HG02970 (cell line): ENCODE measurements at regions not wholly inside any gene's neighbourhood (a gene's known extent, or its start where the extent isn't known, plus 50 kb on each side); places are given as distances from the start of the nearest gene placed in this dataset.

Experiments
- ATAC-seq: cut with Tn5 transposase; IDR thresholded peaks from one replicate; pipeline ENCODE4 v1.9.1; 2021; ENCODE audit warnings: mild to moderate bottlenecking, moderate library complexity, moderate number of reproducible peaks; ENCODE audit not compliant: unreplicated experiment, low FRiP score

DNA sequence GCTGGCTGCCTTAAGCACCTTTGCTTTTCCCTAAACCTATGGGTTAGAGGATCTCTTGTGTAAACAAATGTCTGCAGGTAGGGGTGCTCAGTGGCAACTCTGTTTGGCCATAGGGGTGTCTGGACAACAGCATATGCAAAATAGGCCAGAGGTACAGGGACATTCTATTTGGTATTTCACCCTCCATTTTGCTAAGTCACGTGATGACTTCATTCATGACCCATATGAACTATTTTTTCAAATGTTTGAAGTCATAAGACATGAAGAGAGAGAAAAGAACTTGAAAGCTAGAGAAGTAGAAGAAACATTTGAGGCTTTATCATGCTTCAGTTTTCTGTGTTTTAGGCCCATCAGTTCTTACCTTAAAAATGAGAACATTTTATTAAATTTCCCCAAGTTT, 370.2 kb downstream of the GADD45G start:
- ATAC-seq = no peak

DNA sequence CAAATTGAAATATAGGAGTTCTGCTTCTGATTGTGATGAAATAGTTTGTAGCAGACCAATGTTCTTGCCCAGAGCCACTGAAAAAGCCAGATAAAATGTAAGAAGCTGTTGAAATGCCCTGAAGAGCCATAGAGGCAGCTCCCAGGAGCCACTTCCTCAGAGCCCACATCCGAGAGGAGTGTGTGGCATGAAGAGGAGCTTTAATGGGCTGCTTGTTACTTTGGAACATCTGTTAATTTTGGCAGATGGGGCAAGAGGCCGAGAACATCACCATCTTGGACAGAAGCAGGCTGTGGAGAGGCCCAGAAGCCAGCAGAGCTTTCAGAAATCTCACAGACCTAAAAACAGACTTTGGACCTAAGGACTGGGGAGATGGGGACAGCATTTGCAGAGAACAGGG, 370.8 kb downstream of the GADD45G start:
- no peak for ATAC-seq

DNA sequence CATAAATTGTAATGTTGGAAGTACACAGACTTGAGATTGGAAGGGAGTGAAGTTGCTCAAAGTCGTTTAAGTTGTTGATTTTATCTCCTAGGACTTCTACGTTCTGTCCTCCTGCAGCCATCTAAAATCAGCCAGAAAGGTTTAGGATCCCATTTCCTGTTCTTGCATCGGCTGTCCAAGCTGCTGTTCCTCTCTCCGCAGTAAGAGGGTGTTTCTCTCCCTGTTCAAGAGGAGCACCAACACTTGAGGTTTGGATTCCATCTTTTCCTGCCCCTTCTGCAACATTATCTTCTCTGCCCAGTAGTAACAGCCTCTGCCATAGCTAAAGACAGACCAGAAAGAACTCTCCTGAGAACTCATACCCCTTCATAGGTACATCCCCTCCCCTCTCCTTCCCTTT, 373.4 kb downstream of the GADD45G start:
- ATAC-seq = no peak

DNA sequence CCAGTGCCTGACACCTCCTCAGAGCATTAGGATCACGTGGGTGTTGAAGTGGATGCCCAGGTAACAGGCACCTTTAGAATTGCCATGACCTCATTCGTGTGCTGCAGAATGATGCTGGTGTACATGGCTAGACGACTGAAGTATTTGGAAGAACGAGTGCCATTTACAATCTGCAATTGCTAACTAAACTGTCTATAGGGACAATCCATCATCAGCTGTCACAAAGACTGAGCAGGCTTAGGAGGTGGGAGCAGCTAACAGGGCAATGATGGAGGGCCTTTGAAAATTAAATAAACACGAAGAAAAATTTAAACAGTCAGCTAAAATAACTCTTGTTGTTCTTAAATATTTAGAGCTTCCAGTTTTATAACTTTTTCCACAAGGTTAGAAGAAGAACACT, 375.8 kb downstream of the GADD45G start:
- ATAC-seq = no peak

DNA sequence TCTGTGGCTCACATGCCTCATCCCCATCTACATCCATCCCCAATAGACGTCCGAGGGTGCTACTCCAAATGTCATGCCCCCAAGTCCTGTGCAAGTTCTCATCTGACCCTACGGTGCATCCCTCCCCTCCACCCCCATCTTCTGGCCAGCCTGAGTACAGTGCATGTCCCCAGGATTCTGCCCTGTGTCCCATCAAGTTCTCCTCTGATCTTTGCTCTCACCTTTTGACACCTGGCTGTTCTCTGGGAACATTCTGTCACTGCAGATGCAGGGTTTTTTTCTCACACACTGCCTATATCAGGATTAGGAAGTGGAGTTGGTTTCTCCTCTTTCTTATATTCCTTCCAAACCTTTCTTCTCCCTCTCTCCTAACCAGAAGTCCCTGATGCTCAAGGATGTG, 377.2 kb downstream of the GADD45G start:
- no peak for ATAC-seq

DNA sequence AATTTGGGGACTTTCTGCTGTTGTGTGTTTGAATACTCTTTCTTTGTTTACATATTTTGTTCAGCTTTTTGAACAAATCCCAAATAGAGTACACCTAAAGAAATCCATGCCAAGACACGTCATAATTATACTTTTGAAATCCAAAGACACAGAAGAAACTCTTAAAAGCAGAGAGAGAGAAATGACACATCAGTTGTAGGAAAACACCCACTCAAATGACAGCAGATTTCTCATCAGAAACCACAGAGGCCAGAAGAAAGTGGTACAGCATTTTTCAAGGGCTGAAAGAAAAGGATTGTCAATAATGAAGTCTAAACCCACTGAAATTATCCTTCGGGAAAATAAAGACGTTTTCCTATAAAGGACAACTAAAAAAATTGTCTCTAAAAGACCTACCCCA, 378.6 kb downstream of the GADD45G start:
- no peak for ATAC-seq

DNA sequence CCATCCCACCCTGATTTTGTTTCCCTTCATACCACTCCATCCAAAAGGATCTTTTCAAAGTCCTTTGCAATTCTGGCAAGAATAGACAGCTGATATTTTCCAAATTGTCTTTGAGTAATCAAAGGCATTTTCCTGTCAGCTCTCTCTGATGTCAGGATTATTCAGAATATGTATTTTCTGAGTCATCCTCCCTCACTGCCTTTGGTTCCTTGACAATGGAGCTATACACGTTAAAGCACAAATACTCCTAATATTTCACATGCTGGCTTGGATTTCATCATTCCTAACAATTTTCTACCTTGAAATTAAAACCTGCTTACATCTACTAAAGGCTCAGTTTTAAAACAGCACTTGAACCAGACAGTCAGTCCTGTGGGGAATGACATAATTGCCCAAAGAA, 379.4 kb downstream of the GADD45G start:
- no peak for ATAC-seq

DNA sequence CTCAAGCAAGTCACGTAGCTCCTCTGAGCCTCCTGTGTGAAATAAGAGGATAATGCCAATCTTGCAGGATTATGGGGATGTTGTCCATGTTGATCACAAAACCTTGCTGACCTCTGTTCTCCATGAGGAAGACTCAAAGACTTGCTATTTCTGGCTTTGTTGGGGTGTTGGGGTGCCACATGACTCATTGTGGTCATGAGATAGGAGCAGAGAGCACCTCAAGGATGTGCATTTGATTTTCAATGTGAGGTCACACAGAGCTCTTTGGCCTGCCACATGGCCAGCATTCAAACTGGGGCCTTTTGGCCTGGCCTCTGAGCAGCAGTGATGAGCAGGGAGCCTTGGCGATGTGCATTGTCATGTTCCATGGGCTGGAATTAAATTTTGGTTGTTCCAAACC, 380.3 kb downstream of the GADD45G start:
- no peak for ATAC-seq

DNA sequence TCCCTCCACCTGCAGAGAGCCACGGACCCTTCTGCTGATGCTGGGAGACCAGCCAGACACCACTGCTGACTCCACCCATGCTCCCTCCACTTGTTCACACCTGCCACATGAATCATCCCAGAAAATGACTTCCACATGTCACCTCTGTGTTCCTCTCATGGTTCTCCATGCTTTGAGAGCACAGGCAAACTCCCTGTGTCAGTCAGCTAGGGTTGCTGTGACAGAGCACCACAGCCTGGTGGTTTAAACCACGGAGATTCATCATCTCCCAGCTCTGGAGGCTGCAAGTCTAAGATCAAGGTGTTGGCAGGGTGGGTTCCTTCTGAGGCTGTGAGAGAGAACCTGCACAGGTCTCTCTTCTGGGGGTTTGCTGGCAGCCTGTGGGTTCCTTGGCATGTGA, 381.4 kb downstream of the GADD45G start:
- no peak for ATAC-seq

DNA sequence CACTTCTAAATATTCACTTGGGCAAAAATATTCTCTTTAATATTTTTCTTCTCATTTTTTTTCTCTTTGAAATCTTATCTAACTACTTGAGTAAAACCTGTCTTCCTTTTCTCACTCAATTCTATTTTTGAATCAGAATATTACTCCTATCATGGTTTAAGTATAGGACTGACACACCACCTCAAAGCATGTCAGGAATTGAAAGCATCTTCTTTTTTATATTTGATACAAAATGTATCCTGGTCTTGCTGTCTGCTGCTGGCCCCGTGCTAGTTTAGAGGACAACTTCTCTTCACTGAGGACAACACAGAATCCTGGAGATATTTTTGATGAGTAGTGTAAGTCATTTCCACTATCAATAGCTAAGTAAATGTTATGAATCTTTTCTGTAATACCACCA, 383.6 kb downstream of the GADD45G start:
- ATAC-seq = no peak

DNA sequence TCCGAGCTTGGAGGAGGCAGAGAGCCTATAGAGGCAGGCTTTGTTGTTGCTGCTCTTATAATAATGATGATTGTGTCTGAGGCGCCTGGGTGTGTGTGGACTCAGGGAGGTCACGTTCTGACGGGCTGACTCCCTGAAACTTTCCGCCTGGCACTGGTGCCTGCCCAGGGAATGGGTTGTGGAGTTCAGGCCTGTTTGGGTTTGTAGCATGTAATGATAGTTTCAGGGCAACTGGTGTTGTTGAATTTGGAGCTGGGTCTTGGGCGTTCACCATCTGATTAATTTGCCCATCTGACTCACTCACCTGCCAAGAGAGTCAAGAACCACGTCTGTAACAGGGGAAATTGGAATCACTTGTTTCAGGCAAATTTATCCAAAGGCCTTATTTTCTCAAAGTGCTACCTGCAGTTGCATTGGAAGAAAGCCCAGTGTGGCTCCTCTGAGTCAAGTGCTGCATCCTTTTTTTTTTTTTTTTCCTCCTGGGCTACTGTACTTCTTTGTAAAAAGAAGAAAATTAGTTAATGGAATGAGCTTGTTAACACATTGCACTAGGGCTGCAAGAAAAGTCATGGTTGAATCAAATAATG, 386.5 kb downstream of the GADD45G start:
- ATAC-seq = no peak

DNA sequence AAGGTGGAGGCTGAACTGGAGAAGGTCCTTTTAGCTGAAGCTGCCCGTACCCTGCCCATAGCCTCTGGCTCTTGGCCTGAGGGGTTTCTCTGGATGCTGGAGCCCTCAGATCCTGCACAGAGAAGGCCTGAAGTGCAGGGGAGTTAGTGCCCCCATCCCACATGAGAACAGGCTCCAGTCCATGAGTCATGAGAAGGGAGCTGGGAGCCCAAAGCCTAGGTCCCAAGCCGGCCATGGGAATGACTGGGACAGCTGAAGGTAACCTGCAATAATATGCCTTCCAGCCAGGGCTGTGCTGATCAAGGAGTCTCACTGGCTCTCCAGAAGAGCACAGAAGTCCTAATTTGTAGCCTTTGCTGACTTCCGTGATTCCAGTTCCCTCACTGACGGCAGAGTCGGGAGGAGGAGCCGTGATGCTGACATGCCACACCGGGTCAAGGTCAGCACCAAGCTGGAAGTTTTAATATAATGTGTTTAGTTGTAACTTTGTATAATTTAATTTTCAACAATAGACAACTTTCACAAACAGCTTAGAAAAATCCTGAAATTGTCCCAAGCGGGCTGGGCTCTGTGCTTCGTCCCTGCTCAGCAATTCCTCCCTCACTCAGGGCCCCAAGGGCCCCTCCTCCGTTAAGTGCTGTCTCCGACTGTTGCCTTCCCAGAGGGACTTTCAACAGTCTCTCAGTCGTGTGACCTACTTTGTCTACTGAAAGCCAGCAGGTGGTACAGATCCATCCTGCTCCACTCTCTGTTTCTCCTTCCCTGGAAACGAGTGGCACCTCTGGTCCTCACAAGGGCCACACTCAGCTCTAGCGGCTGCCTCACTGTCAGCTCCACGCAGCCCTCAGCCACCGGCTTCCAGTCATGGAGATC, 387.8 kb downstream of the GADD45G start:
- no peak for ATAC-seq

DNA sequence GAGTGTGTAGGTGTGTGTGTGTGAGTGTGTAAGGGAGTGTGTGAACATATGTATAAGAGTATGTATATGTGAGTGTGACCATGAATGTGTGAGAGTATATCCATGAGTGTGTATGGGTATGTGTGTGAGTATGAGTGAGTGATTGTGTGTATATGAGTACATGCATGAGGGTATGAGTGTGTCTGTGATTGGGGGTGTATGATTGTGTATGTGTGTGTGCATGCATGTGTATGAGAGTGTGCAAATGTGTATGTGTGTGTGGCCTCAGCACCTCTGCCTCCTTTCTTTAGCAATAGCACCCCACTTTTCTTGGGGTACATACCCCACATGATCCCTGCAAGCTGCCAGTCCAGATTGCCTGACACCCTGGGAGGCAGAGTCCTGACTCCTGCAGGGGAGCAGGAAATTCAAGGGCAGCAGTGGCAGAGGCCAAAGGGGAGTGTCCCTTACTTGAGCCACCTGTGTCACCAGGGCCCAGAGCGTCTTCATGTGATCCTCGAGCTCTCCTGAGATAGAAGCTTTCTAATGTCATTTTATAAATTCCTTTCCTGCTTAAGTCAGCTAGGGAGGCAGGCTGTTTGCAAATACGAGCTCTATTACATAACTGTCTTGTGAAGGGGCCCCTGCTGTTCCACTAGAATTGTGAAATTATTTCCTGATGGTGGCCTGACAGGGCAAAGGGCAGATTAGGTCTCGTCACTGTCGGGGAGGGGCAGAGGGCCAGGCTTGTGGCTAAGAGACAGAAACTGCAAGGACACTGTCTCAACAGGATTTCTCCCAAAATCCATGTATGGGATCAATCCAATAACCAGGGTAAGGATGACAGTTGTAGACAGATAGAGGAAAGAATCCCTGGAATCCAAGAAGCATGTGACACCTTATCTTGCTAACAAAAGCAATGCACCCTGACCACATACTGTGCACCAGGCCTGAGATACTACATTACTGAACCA, 389.1 kb downstream of the GADD45G start:
- ATAC-seq = no peak

DNA sequence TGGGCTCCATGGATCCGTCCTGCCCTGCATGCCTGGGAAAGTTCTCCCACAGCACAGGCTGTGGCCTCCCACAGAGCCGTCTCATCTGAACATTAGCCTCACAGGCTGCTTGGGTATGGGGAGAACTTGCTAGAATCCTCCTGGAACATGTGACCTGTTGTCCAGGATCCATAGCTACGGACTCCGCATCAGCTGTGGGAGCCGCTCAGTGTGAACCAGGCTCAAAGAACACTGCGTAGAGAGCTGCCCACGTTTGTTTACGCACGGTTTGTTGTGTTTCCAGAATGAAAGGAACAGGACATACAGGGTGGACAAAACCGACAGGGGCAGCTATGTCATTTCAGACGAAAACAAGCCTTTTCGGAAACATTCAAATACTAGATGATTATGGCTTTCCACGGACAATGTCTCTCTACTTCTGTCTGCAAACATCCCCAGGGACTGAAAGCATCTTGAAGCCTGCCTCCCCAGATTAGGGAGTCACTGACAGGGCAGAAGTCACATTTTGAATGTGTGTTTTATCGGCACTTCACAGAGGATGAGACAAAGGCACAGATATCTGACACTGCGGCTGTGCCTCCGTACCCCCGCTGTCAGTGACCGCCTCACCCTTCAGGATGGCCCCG, 390.3 kb downstream of the GADD45G start:
- no peak for ATAC-seq

DNA sequence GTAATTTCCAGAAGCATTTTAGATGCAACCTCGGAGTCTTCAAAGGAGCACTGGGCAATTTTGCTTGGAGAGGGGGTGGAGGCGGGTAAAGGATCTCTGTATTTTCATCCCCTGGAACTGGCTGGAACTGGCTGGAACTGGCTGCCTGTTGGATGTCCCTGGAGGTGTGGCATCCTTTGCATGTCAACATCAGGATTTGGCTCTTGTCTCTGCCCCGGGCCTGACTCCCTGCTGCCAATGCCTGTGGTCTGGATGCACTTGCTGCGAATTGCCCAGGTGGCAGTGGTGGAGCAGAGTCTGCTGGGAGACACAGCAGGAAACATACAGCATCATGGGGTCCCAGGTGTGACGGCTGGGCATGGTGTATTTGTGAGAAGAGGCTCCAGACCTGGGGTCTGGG, 391.3 kb downstream of the GADD45G start:
- no peak for ATAC-seq

DNA sequence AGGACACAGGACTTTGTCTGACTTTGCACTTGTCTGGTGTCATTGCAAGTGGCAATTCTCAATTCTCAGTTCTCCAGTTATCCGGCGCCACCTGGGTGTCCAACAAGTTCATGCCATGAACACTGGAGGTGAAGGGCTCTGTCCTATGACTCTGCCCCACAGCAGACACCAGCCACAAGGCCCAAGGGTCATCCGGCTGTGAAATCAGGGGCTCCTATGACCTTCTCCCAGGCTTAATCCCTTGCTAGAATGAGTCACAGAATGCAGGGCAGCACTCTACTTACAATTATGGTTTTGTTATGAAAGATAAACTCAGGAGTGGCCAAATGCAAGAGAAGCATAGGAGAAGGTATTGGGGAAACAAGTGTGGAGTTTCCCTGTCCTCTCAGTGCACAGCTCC, 392.0 kb downstream of the GADD45G start:
- no peak for ATAC-seq

DNA sequence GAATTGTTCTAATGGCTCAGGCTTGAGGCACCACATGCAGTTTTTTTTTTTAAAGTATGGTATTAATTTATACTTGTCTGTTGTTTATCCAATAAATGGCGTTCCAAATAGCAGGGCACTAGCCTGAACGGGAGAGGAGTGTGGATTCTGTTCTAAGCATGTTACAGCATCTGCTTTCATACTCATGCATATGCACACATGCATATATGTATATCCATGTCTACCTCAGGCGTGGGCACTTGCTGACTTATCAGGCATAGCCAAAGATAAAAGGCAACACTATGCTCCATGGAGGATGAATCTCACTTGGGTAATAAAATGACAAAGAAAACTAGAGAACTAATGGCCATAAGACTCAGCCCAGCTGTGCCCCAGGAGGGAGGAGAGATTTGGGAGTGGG, 393.8 kb downstream of the GADD45G start:
- ATAC-seq = no peak

DNA sequence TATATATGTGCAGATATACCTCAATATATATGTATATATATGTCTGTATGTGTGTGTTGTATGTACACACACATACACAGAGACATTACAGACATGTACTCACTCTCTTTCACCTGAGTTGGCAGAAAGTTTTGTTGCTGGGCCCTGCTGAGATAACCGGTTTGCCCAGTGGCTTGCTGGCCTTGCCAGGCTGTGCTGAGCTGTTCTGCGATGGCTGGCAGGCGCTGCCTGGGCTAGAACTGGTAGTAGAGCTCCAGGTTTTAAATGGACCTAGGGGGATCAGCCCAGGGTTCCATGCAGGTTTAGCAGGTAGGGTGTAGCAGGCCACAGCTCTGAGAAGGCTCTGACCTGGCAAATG, 394.3 kb downstream of the GADD45G start:
- no peak for ATAC-seq

DNA sequence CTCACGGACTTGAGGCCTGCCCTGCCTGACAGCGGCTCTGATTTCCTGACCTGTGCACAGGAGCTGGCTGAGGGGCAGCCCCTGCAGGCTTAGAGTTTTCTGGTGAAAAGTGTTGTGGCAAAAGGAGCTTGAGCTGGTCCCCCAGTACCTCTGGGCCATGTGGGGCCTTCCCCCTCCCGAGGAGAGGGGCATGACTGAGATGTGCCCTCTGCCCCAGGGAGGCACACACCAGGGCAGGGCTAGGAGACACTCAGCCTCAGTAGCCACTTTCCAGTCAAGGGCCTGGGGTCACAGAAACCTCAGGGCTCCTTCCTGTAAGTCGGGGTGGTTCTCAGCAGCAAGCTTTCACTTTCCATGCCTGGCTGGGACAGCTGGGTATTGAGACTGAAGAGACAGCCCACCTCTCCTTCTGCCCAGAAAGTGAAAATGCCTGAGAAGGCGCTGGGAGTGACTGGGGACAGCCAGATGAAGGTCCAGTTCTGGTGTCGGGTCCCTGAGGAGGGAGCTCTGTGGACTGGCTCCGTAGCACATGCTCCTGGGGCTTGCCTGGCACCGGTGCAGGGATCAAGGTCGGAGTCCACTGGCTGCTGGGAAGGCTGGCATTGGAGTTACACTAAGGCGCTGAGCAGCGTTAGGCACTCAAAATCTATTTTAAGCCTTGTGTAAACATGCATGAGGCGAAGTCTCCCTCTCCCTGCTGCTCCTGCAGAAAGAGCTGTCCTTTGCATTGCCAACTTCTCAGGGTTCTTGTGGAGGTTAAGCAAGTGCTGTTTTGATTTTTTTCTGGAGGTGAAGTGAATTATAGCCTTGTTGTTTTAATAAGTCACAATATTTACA, 394.9 kb downstream of the GADD45G start:
- peak; percentile 86 for ATAC-seq

DNA sequence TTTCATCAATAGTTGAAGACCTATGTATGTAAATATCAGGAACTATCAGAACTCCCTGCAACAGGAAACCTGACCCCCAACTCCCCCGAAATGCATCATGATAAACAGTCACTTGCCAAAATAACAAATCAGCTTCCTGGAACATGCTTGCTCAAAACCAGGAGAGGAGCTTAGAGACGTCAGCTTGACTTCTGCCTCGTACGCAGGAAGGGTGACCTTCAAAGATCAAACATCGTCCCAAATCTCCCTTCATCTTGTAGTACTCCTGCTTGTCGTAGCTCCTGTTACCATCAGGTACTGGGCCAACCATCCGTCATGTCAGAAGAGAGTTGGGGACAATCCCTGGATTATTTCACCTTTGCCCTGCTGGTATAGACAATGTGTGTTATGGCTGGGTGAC, 396.1 kb downstream of the GADD45G start:
- no peak for ATAC-seq
